HepG2 (cell line): ENCODE measurements at regions not wholly inside any gene's neighbourhood (a gene's known extent, or its start where the extent isn't known, plus 50 kb on each side); places are given as distances from the start of the nearest gene placed in this dataset.
A peak's percentile ranks its signal among the peaks of the same experiment; 100 is the strongest.

ENCODE experiments used
- ATAC-seq: fragments of 200-7000 bp; cut with Tn5 transposase; 3 replicates; pipeline ENCODE4 v1.9.1; 2020; ENCODE audit warnings: mild to moderate bottlenecking, moderate library complexity
- BruUV-seq: library from RNA; stranded (reverse); fragments of 400-500 nt; replicated peaks from 2 replicates; lab custom pipeline; 2021; lab: Mats Ljungman, UMichigan
- CTCF ChIA-PET: fragments of 300-600 bp; formaldehyde crosslinking; extraction: SDS; loops from one replicate; lab custom pipeline; 2021; ENCODE audit warnings: low total read pairs, inconsistent platforms, low intra/inter-chr PET ratio; lab: Yijun Ruan, JAX
- POLR2A ChIA-PET: fragments of 350-600 bp; sonication (Branson Sonifier 250); formaldehyde crosslinking; loops from one replicate; lab custom pipeline; 2020; ENCODE audit warnings: antibody characterized with exemption, inconsistent platforms; lab: Yijun Ruan, JAX
- DNase-seq: peaks from one replicate; pipeline ENCODE4 v3.0.0-alpha.2; 2015; ENCODE audit warnings: low spot score
- FAIRE-seq: peaks from 3 replicates; lab custom pipeline; 2011; peaks lifted over from hg19 to GRCh38; lab: Jason Lieb, UNC
- H2AFZ ChIP-seq: one replicate; pipeline ENCODE4 v1.6.1; 2011; ENCODE audit warnings: low read length, inconsistent platforms
- H3K27ac ChIP-seq: fragments of 300-600 bp; 3 replicates; pipeline ENCODE4 v1.8.0; 2011; ENCODE audit warnings: mixed run types, mild to moderate bottlenecking, mixed read lengths, low read length, inconsistent platforms; ENCODE audit not compliant: insufficient read depth; ENCODE audit errors: extremely low read length
- H3K27me3 ChIP-seq, 2 experiments: fragments of 200-600 bp in 1 of 2; 2 replicates in 1 of 2; 3 replicates in 1 of 2; pipeline versions ENCODE4 v1.6.0 to v1.8.0; 2011; ENCODE audit warnings: low read length in 2 of 2, mild to moderate bottlenecking in 2 of 2, moderate library complexity in 2 of 2, inconsistent platforms in 1 of 2; ENCODE audit not compliant: insufficient read depth in 2 of 2, control insufficient read depth in 1 of 2
- H3K36me3 ChIP-seq, 2 experiments: fragments of 200-600 bp in 1 of 2; replicated peaks in 1 of 2; 2 replicates in 1 of 2; 3 replicates in 1 of 2; pipeline versions ENCODE4 v1.5.1 to v1.8.0; 2011; ENCODE audit warnings: low read length in 2 of 2, inconsistent platforms in 1 of 2; ENCODE audit not compliant: insufficient read depth in 2 of 2, control insufficient read depth in 1 of 2
- H3K4me1 ChIP-seq: 2 replicates; pipeline ENCODE4 v1.5.1; 2012; ENCODE audit warnings: low read length, inconsistent platforms; ENCODE audit not compliant: insufficient read depth
- H3K4me2 ChIP-seq: 2 replicates; pipeline ENCODE4 v1.6.0; 2011; ENCODE audit warnings: low read depth, low read length, inconsistent platforms
- H3K4me3 ChIP-seq, 3 experiments: fragments of 200-600 bp in 1 of 3; sonication (generic), shearing (Covaris generic) in 1 of 3; replicated peaks in 1 of 3; 2 replicates each; pipeline ENCODE4 v1.5.1; 2011 to 2016; ENCODE audit warnings: low read length in 3 of 3, inconsistent platforms in 2 of 3, low read depth in 2 of 3, mild to moderate bottlenecking in 2 of 3, control low read depth in 1 of 3, mixed read lengths in 1 of 3; ENCODE audit not compliant: insufficient read depth in 1 of 3
- H3K79me2 ChIP-seq: one replicate; pipeline ENCODE4 v1.6.1; 2011; ENCODE audit warnings: low read length, inconsistent platforms; ENCODE audit not compliant: insufficient read depth
- H3K9ac ChIP-seq: 2 replicates; pipeline ENCODE4 v1.6.0; 2011; ENCODE audit warnings: mild to moderate bottlenecking, low read depth, low read length, inconsistent platforms; ENCODE audit not compliant: insufficient read depth
- H3K9me3 ChIP-seq: 2 replicates; pipeline ENCODE4 v1.5.1; 2012; ENCODE audit warnings: mild to moderate bottlenecking, low read length
- H4K20me1 ChIP-seq: 2 replicates; pipeline ENCODE4 v1.6.0; 2011; ENCODE audit warnings: inconsistent platforms, mild to moderate bottlenecking, low read length, moderate library complexity; ENCODE audit not compliant: insufficient read depth
- CREB1 ChIP-seq, 2 experiments: fragments of 450-650 bp in 1 of 2; IDR thresholded peaks; 2 replicates each; pipeline ENCODE4 v1.6.1; 2016 to 2017; ENCODE audit warnings: control low read depth in 1 of 2, mild to moderate bottlenecking in 1 of 2, missing compliant biosample characterization in 1 of 2, missing genetic modification characterization in 1 of 2
- MED8 ChIP-seq: sonication (generic); formaldehyde crosslinking; IDR thresholded peaks from 2 replicates; pipeline ENCODE4 v1.8.1; 2023; ENCODE audit warnings: mild to moderate bottlenecking, missing genetic modification reagents; ENCODE audit not compliant: insufficient replicate concordance
- SOX5 ChIP-seq: IDR thresholded peaks from 2 replicates; pipeline ENCODE4 v1.6.1; 2016; ENCODE audit warnings: borderline replicate concordance
- TMF1 ChIP-seq: sonication (generic); formaldehyde crosslinking; IDR thresholded peaks from 2 replicates; pipeline ENCODE4 v1.8.1; 2022; ENCODE audit warnings: low read depth, missing genetic modification reagents
- ZNF616 ChIP-seq: sonication (generic); formaldehyde crosslinking; IDR thresholded peaks from 2 replicates; pipeline ENCODE4 v1.5.0; 2020; ENCODE audit warnings: low read depth, mild to moderate bottlenecking, missing genetic modification reagents
- ZNF678 ChIP-seq: sonication (generic); formaldehyde crosslinking; IDR thresholded peaks from 2 replicates; pipeline ENCODE4 v1.4.0; 2020; ENCODE audit warnings: mild to moderate bottlenecking, missing genetic modification reagents
- WGBS: methylation state at CpG from one replicate; pipeline ENCODE4 v1.1.6; 2017; ENCODE audit warnings: low lambda C conversion rate; 5-methylcytosine and 5-hydroxymethylcytosine counted together
- in situ Hi-C: cut with HindIII; loops from 2 replicates; pipeline ENCODE4 v1.10.0; 2017; ENCODE audit warnings: low pct_unique_long_range_greater_than_20kb; ENCODE audit not compliant: extremely low pct_ligation_motif_present
- intact Hi-C: fragments of 100-400 bp; cut with micrococcal nuclease; formaldehyde crosslinking; loops from one replicate; pipeline ENCODE4 v1.10.0; 2022; ENCODE audit not compliant: unreplicated experiment
- TF ChIP-seq, protein P1 (sequence below): sonication (generic); formaldehyde crosslinking; IDR thresholded peaks from 2 replicates; pipeline ENCODE4 v1.4.0; 2020; ENCODE audit warnings: missing genetic modification reagents
- TF ChIP-seq, protein P2 (sequence below): sonication (generic); formaldehyde crosslinking; IDR thresholded peaks from 2 replicates; pipeline ENCODE4 v1.4.0; 2020; ENCODE audit warnings: mild to moderate bottlenecking, low read depth, missing genetic modification reagents
- TF ChIP-seq, protein P3 (sequence below): sonication (generic); formaldehyde crosslinking; IDR thresholded peaks from 2 replicates; pipeline ENCODE4 v1.4.0; 2020; ENCODE audit warnings: missing genetic modification reagents; ENCODE audit errors: not compliant biosample characterization

DNA sequence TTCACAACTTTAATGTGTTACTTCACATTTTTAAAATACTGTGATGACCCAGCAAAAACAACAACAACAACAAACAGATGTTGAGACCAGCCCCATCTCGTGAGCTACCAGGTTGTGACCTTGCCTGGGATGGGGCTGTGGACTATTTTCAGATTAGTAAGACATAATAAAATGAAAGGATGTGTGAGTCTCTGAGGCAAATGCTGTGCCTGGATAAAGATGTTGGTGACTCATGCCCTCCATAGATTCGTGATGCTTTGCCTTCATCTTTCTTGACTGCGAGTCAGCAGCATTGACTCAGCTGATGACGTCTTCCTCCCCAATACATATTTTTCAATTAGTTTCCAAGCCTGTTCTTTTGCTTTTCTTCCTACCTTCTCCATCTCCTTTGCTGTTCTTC, 453.0 kb upstream of the CFAP20DC start:
- TF ChIP-seq MED8 = no peak
- TF ChIP-seq, protein P1, sequence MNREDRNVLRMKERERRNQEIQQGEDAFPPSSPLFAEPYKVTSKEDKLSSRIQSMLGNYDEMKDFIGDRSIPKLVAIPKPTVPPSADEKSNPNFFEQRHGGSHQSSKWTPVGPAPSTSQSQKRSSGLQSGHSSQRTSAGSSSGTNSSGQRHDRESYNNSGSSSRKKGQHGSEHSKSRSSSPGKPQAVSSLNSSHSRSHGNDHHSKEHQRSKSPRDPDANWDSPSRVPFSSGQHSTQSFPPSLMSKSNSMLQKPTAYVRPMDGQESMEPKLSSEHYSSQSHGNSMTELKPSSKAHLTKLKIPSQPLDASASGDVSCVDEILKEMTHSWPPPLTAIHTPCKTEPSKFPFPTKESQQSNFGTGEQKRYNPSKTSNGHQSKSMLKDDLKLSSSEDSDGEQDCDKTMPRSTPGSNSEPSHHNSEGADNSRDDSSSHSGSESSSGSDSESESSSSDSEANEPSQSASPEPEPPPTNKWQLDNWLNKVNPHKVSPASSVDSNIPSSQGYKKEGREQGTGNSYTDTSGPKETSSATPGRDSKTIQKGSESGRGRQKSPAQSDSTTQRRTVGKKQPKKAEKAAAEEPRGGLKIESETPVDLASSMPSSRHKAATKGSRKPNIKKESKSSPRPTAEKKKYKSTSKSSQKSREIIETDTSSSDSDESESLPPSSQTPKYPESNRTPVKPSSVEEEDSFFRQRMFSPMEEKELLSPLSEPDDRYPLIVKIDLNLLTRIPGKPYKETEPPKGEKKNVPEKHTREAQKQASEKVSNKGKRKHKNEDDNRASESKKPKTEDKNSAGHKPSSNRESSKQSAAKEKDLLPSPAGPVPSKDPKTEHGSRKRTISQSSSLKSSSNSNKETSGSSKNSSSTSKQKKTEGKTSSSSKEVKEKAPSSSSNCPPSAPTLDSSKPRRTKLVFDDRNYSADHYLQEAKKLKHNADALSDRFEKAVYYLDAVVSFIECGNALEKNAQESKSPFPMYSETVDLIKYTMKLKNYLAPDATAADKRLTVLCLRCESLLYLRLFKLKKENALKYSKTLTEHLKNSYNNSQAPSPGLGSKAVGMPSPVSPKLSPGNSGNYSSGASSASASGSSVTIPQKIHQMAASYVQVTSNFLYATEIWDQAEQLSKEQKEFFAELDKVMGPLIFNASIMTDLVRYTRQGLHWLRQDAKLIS (CRISPR knock-in tag) = no peak
- peak; percentile 66 for TF ChIP-seq CREB1 (IDR thresholded peaks at IDR 0.05)
- TF ChIP-seq CREB1 (CRISPR knock-in tag; IDR thresholded peaks at IDR 0.05) = no peak
- Histone ChIP-seq H4K20me1 (no peaks in the 10 kb centered on the region), H2AFZ (no peak overlapping the region), H3K9me3 (no peaks in the 10 kb centered on the region), H3K4me3 (no peak overlapping the region), H3K36me3 (no peaks in the 10 kb centered on the region), H3K79me2 (no peaks in the 10 kb centered on the region), H3K9ac (no peak overlapping the region), H3K4me2 (no peak overlapping the region), H3K27me3 (0 out of 5 replicates have a peak, but pooled peaks cover 0 to 3% of the 10 kb centered on the region in 2 experiments), H3K4me1 (no peaks in the 10 kb centered on the region), H3K27ac (no peak overlapping the region)
- FAIRE-seq (no peak), DNase-seq (no peak), ATAC-seq (no peak)
- intact Hi-C loops (no loop called here), in situ Hi-C loops (no loop called here)
- ChIA-PET POLR2A (no interaction called here), CTCF (no interaction called here)
- BruUV-seq = no TSS peak
- 0% methylated on average over 4 of the region's 4 CpGs for WGBS

DNA sequence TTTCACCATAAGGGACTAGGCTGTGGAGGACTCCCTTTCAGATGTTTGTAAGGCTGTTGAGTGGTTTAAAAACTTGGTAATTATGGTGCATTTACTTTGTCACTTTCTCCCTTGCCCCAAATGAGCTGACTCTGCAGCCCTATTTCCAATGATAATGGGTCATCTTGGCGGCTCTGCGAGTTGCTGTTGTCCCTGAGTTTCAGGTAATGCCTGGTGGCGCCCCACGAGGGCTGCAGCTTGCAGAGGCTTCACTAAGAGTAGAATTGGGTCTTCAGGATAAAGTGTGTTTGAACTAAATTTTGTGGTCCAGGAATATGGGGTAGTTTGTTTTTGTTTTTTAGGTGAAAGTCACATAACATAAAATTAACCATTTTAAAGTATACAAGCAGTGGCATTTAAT, 450.1 kb upstream of the CFAP20DC start:
- Histone ChIP-seq H4K20me1 (no peaks in the 10 kb centered on the region), H2AFZ (no peak overlapping the region), H3K4me2 (no peak overlapping the region), H3K4me1 (no peaks in the 10 kb centered on the region), H3K27ac (no peak overlapping the region), H3K27me3 (peaks cover 0 to 3% of the 10 kb centered on the region in 2 experiments; a peak in 1 of 5 replicates), H3K9me3 (no peaks in the 10 kb centered on the region), H3K4me3 (no peak overlapping the region), H3K9ac (no peak overlapping the region), H3K79me2 (no peaks in the 10 kb centered on the region), H3K36me3 (no peaks in the 10 kb centered on the region)
- ChIA-PET POLR2A (no interaction called here), CTCF (no interaction called here)
- ATAC-seq = no peak
- in situ Hi-C loops (no loop called here), intact Hi-C loops (no loop called here)
- DNase-seq = no peak
- WGBS = 2% methylated on average over 4 of the region's 4 CpGs
- no peak for TF ChIP-seq ZNF616 (CRISPR knock-in tag)
- no peak for TF ChIP-seq SOX5 (CRISPR knock-in tag)
- TF ChIP-seq, protein P2, sequence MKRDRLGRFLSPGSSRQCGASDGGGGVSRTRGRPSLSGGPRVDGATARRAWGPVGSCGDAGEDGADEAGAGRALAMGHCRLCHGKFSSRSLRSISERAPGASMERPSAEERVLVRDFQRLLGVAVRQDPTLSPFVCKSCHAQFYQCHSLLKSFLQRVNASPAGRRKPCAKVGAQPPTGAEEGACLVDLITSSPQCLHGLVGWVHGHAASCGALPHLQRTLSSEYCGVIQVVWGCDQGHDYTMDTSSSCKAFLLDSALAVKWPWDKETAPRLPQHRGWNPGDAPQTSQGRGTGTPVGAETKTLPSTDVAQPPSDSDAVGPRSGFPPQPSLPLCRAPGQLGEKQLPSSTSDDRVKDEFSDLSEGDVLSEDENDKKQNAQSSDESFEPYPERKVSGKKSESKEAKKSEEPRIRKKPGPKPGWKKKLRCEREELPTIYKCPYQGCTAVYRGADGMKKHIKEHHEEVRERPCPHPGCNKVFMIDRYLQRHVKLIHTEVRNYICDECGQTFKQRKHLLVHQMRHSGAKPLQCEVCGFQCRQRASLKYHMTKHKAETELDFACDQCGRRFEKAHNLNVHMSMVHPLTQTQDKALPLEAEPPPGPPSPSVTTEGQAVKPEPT (CRISPR knock-in tag) = no peak
- TF ChIP-seq, protein P3, sequence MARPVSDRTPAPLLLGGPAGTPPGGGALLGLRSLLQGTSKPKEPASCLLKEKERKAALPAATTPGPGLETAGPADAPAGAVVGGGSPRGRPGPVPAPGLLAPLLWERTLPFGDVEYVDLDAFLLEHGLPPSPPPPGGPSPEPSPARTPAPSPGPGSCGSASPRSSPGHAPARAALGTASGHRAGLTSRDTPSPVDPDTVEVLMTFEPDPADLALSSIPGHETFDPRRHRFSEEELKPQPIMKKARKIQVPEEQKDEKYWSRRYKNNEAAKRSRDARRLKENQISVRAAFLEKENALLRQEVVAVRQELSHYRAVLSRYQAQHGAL (CRISPR knock-in tag) = no peak
- no peak for TF ChIP-seq TMF1 (CRISPR knock-in tag)
- TF ChIP-seq ZNF678 (CRISPR knock-in tag) = no peak
- FAIRE-seq = no peak
- no TSS peak for BruUV-seq
